Sigmoid colon (tissue), 4 donors: ENCODE measurements at regions not wholly inside any gene's neighbourhood (a gene's known extent, or its start where the extent isn't known, plus 50 kb on each side); places are given as distances from the start of the nearest gene placed in this dataset.

Experiments
- EP300 ChIP-seq, 4 donors: sonication (generic); formaldehyde crosslinking; IDR thresholded peaks; one replicate each; pipeline ENCODE4 v1.6.1; 2017; ENCODE audit warnings: antibody characterized with exemption in 4 of 4
- POLR2A ChIP-seq, 2 donors: fragments of 450-650 bp; IDR thresholded peaks; one replicate each; pipeline ENCODE4 v1.6.1; 2016; ENCODE audit warnings: antibody characterized with exemption in 2 of 2, mild to moderate bottlenecking in 2 of 2, moderate library complexity in 2 of 2
- POLR2AphosphoS5 ChIP-seq, 4 donors: sonication (generic); formaldehyde crosslinking; IDR thresholded peaks; one replicate each; pipeline ENCODE4 v1.6.1; 2017; ENCODE audit warnings: antibody characterized with exemption in 4 of 4
- TF ChIP-seq, protein P1 (sequence below), 4 experiments: fragments of 450-650 bp in 3 of 4; fragments of 200-600 bp in 1 of 4; IDR thresholded peaks; one replicate each; pipeline ENCODE4 v1.5.1; 2016 to 2019; ENCODE audit warnings: antibody characterized with exemption in 4 of 4, mild to moderate bottlenecking in 3 of 4, moderate library complexity in 2 of 4

DNA sequence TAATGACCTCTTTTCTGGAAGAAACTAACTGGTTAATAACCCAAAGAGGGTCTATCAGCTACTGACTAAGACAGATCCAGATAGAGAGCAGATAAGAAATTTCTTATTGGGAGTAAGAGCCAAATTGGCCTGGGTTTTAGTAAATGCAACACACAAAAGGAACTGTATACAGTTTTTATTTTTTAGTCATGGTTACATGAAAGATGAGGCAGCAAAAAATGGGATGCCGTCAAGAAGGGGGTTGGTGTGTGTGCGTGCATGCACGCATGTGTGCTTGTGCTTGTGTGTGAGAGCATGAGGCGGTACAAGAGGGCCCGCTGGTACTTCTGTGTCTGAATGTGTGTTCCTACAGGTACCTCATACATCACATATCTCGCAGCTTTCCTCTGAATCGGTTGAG lies 466.2 kb upstream of the HNRNPA3 start:
- no peak for TF ChIP-seq POLR2A (IDR thresholded peaks at IDR 0.05)
- TF ChIP-seq, protein P1, sequence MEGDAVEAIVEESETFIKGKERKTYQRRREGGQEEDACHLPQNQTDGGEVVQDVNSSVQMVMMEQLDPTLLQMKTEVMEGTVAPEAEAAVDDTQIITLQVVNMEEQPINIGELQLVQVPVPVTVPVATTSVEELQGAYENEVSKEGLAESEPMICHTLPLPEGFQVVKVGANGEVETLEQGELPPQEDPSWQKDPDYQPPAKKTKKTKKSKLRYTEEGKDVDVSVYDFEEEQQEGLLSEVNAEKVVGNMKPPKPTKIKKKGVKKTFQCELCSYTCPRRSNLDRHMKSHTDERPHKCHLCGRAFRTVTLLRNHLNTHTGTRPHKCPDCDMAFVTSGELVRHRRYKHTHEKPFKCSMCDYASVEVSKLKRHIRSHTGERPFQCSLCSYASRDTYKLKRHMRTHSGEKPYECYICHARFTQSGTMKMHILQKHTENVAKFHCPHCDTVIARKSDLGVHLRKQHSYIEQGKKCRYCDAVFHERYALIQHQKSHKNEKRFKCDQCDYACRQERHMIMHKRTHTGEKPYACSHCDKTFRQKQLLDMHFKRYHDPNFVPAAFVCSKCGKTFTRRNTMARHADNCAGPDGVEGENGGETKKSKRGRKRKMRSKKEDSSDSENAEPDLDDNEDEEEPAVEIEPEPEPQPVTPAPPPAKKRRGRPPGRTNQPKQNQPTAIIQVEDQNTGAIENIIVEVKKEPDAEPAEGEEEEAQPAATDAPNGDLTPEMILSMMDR (IDR thresholded peaks at IDR 0.05), result no peak
- TF ChIP-seq POLR2AphosphoS5 (IDR thresholded peaks at IDR 0.05), result no peak
- TF ChIP-seq EP300 (IDR thresholded peaks at IDR 0.05), result no peak
